H9 (cell line): ENCODE measurements at regions not wholly inside any gene's neighbourhood (a gene's known extent, or its start where the extent isn't known, plus 50 kb on each side); places are given as distances from the start of the nearest gene placed in this dataset.

ENCODE experiments used
- DNase-seq: peaks from one replicate; pipeline ENCODE4 v3.0.0-alpha.2; 2017
- H2AFZ ChIP-seq: one replicate; pipeline ENCODE4 v1.6.1; 2013; ENCODE audit warnings: mild to moderate bottlenecking, low read length, control low read depth, moderate library complexity
- H2AK5ac ChIP-seq: 2 replicates; pipeline ENCODE4 v1.6.1; 2013; ENCODE audit warnings: low read length, control low read depth, mixed read lengths; ENCODE audit not compliant: insufficient read length
- H2BK120ac ChIP-seq: one replicate; pipeline ENCODE4 v1.6.1; 2013; ENCODE audit warnings: low read depth, mild to moderate bottlenecking, low read length, control low read depth, inconsistent platforms; ENCODE audit not compliant: poor library complexity, severe bottlenecking
- H2BK12ac ChIP-seq: 2 replicates; pipeline ENCODE4 v1.6.1; 2013; ENCODE audit warnings: low read length, control low read depth, mixed read lengths, low read depth; ENCODE audit not compliant: insufficient read length
- H2BK15ac ChIP-seq: 2 replicates; pipeline ENCODE4 v1.6.1; 2013; ENCODE audit warnings: low read depth, low read length, control low read depth
- H2BK20ac ChIP-seq: one replicate; pipeline ENCODE4 v1.6.1; 2013; ENCODE audit warnings: low read depth, mild to moderate bottlenecking, low read length, control low read depth, inconsistent platforms; ENCODE audit not compliant: poor library complexity, severe bottlenecking
- H2BK5ac ChIP-seq: 2 replicates; pipeline ENCODE4 v1.6.1; 2013; ENCODE audit warnings: low read length, control low read depth, mixed read lengths; ENCODE audit not compliant: insufficient read length
- H3K14ac ChIP-seq: 2 replicates; pipeline ENCODE4 v1.6.1; 2013; ENCODE audit warnings: low read length, control low read depth; ENCODE audit not compliant: insufficient read depth
- H3K18ac ChIP-seq: 2 replicates; pipeline ENCODE4 v1.6.1; 2013; ENCODE audit warnings: low read depth, mild to moderate bottlenecking, mixed read lengths, low read length, control low read depth; ENCODE audit not compliant: insufficient read length
- H3K23ac ChIP-seq: 2 replicates; pipeline ENCODE4 v1.6.1; 2013; ENCODE audit warnings: low read length, control low read depth, mixed read lengths, low read depth; ENCODE audit not compliant: insufficient read length
- H3K23me2 ChIP-seq: 2 replicates; pipeline ENCODE4 v1.6.1; 2013; ENCODE audit warnings: low read depth, mild to moderate bottlenecking, mixed read lengths, low read length, control low read depth; ENCODE audit not compliant: insufficient read length, poor library complexity, severe bottlenecking
- H3K27ac ChIP-seq: 2 replicates; pipeline ENCODE4 v1.5.1; 2013; ENCODE audit warnings: low read length, control low read depth, mixed read lengths, low read depth; ENCODE audit not compliant: insufficient read length
- H3K27me3 ChIP-seq: 2 replicates; pipeline ENCODE4 v1.6.1; 2013; ENCODE audit warnings: low read length, control low read depth, inconsistent platforms; ENCODE audit not compliant: insufficient read depth
- H3K4ac ChIP-seq: 2 replicates; pipeline ENCODE4 v1.6.1; 2013; ENCODE audit warnings: low read depth, mild to moderate bottlenecking, control low read depth, inconsistent platforms, low read length, moderate library complexity
- H3K4me1 ChIP-seq: 2 replicates; pipeline ENCODE4 v1.6.1; 2013; ENCODE audit warnings: low read length, control low read depth, inconsistent platforms; ENCODE audit not compliant: insufficient read depth
- H3K4me2 ChIP-seq: 2 replicates; pipeline ENCODE4 v1.6.1; 2013; ENCODE audit warnings: low read length, control low read depth, mixed read lengths; ENCODE audit not compliant: insufficient read length, insufficient read depth
- H3K56ac ChIP-seq: 2 replicates; pipeline ENCODE4 v1.6.1; 2013; ENCODE audit warnings: low read depth, mild to moderate bottlenecking, mixed read lengths, low read length, control low read depth; ENCODE audit not compliant: insufficient read length
- H3K79me1 ChIP-seq: 2 replicates; pipeline ENCODE4 v1.6.1; 2013; ENCODE audit warnings: low read depth, mild to moderate bottlenecking, moderate library complexity, low read length, control low read depth, inconsistent platforms; ENCODE audit not compliant: insufficient read depth, poor library complexity, severe bottlenecking
- H3K79me2 ChIP-seq: 2 replicates; pipeline ENCODE4 v1.6.1; 2013; ENCODE audit warnings: low read length, control low read depth, inconsistent platforms; ENCODE audit not compliant: insufficient read depth
- H3K9ac ChIP-seq: 2 replicates; pipeline ENCODE4 v1.6.1; 2013; ENCODE audit warnings: low read length, control low read depth, mixed read lengths; ENCODE audit not compliant: insufficient read length; ENCODE audit errors: extremely low read depth
- H3K9me3 ChIP-seq: one replicate; pipeline ENCODE4 v1.6.1; 2013; ENCODE audit warnings: low read depth, low read length, inconsistent platforms; ENCODE audit not compliant: control insufficient read depth
- H3T11ph ChIP-seq: one replicate; pipeline ENCODE4 v1.6.1; 2013; ENCODE audit warnings: mild to moderate bottlenecking, low read length, control low read depth, inconsistent platforms
- H4K20me1 ChIP-seq: one replicate; pipeline ENCODE4 v1.6.1; 2013; ENCODE audit not compliant: control insufficient read depth, insufficient read length, insufficient read depth
- H4K5ac ChIP-seq: 2 replicates; pipeline ENCODE4 v1.6.1; 2013; ENCODE audit warnings: low read depth, mild to moderate bottlenecking, mixed read lengths, low read length, control low read depth; ENCODE audit not compliant: insufficient read length
- H4K8ac ChIP-seq: replicated peaks from 2 replicates; pipeline ENCODE4 v1.6.1; 2013; ENCODE audit warnings: low read length, control low read depth, mixed read lengths, low read depth; ENCODE audit not compliant: insufficient read length
- H4K91ac ChIP-seq: 2 replicates; pipeline ENCODE4 v1.6.1; 2013; ENCODE audit warnings: low read depth, mild to moderate bottlenecking, moderate library complexity, mixed read lengths, low read length, control low read depth; ENCODE audit not compliant: insufficient read length
- H3K27ac Mint-ChIP-seq, 3 experiments: 2 replicates in 2 of 3; 3 replicates in 1 of 3; pipeline ENCODE4 v1.8.0; 2020 to 2021; ENCODE audit warnings: mixed read lengths in 3 of 3, mild to moderate bottlenecking in 1 of 3, moderate library complexity in 1 of 3
- H3K27me3 Mint-ChIP-seq: 2 replicates; pipeline ENCODE4 v1.8.0; 2021; ENCODE audit warnings: low read depth, mild to moderate bottlenecking, moderate library complexity, mixed read lengths
- H3K36me3 Mint-ChIP-seq, 3 experiments: 2 replicates in 2 of 3; 3 replicates in 1 of 3; pipeline ENCODE4 v1.8.0; 2020 to 2021; ENCODE audit warnings: low read depth in 3 of 3, mixed read lengths in 3 of 3; ENCODE audit not compliant: insufficient read depth in 1 of 3
- H3K4me1 Mint-ChIP-seq, 2 experiments: 2 replicates each; pipeline ENCODE4 v1.8.0; 2020; ENCODE audit warnings: mixed read lengths in 2 of 2
- H3K4me3 Mint-ChIP-seq, 2 experiments: 2 replicates in 1 of 2; 3 replicates in 1 of 2; pipeline ENCODE4 v1.8.0; 2020 to 2021; ENCODE audit warnings: mild to moderate bottlenecking in 2 of 2, mixed read lengths in 2 of 2, moderate library complexity in 1 of 2
- H3K9me3 Mint-ChIP-seq, 2 experiments: 2 replicates in 1 of 2; 3 replicates in 1 of 2; pipeline ENCODE4 v1.8.0; 2020; ENCODE audit warnings: mild to moderate bottlenecking in 2 of 2, mixed read lengths in 2 of 2, moderate library complexity in 1 of 2
- CTCF ChIP-seq: fragments of 200-600 bp; sonication (generic); conservative IDR thresholded peaks from 3 replicates; pipeline ENCODE4 v1.8.0; 2021; ENCODE audit warnings: antibody characterized with exemption, mild to moderate bottlenecking

GRCh38 chr7:53641091-53641490, 605.7 kb downstream of the POM121L12 start:
- Histone ChIP-seq H3K14ac (no peak overlapping the region), H3K79me1 (no peaks in the 10 kb centered on the region), H3K23ac (no peak overlapping the region), H4K91ac (no peak overlapping the region), H3K56ac (no peak overlapping the region), H4K8ac (no peak overlapping the region), H3K23me2 (no peaks in the 10 kb centered on the region), H3K4me1 (no peaks in the 10 kb centered on the region; the same call in none of the 2 replicates), H3K4ac (no peak overlapping the region), H2BK20ac (no peak overlapping the region), H2AFZ (no peak overlapping the region), H3K9ac (no peak overlapping the region), H3T11ph (no peak overlapping the region), H2BK5ac (no peak overlapping the region), H3K9me3 (no peaks in the 10 kb centered on the region), H2BK15ac (no peak overlapping the region), H2AK5ac (no peak overlapping the region), H3K18ac (no peak overlapping the region), H3K4me2 (no peak overlapping the region), H3K27me3 (no peaks in the 10 kb centered on the region), H3K27ac (no peak overlapping the region), H2BK12ac (no peak overlapping the region), H2BK120ac (no peak overlapping the region), H3K79me2 (no peaks in the 10 kb centered on the region), H4K5ac (no peak overlapping the region), H4K20me1 (no peaks in the 10 kb centered on the region)
- Mint-ChIP-seq H3K4me3 (no peak overlapping the region), H3K36me3 (peaks cover 2 to 6% (median 2%) of the 10 kb centered on the region in 3 experiments; a peak in 3 of 7 replicates), H3K27me3 (no peaks in the 10 kb centered on the region; the same call in 1 of the 2 replicates), H3K4me1 (peaks cover 22 to 28% of the 10 kb centered on the region in 2 experiments), H3K27ac (no peak overlapping the region), H3K9me3 (peaks cover 3 to 10% of the 10 kb centered on the region in 2 experiments; a peak in 3 of 5 replicates)
- no peak for TF ChIP-seq CTCF
- no peak for DNase-seq
